SK-N-SH treated with all-trans-retinoic acid at 6 μM for 48 hours (cell line): ENCODE measurements at regions not wholly inside any gene's neighbourhood (a gene's known extent, or its start where the extent isn't known, plus 50 kb on each side); places are given as distances from the start of the nearest gene placed in this dataset.

Experiments used
- ATAC-seq: fragments of 200-7000 bp; cut with Tn5 transposase; 3 replicates; pipeline ENCODE4 v1.9.1; 2020; ENCODE audit warnings: mild to moderate bottlenecking, moderate library complexity
- BACH2 ChIP-seq: fragments of 250-450 bp; sonication (Bioruptor Pico); IDR thresholded peaks from 2 replicates; pipeline ENCODE4 v1.9.0; 2021; ENCODE audit warnings: mild to moderate bottlenecking, borderline replicate concordance
- CSDC2 ChIP-seq: fragments of 250-450 bp; sonication (Bioruptor Pico); IDR thresholded peaks from 2 replicates; pipeline ENCODE4 v1.5.0; 2020; ENCODE audit warnings: mild to moderate bottlenecking, moderate library complexity
- ESRRG ChIP-seq: fragments of 250-450 bp; sonication (Bioruptor Pico); IDR thresholded peaks from 2 replicates; pipeline ENCODE4 v1.6.1; 2021; ENCODE audit warnings: mild to moderate bottlenecking
- GLIS3 ChIP-seq: fragments of 250-450 bp; sonication (Bioruptor Pico); IDR thresholded peaks from 2 replicates; pipeline ENCODE4 v1.5.0; 2020; ENCODE audit warnings: mild to moderate bottlenecking, moderate library complexity
- ISL1 ChIP-seq: fragments of 250-450 bp; sonication (Bioruptor Pico); IDR thresholded peaks from 2 replicates; pipeline ENCODE4 v2.1.2; 2022; ENCODE audit warnings: mild to moderate bottlenecking, moderate library complexity
- OSR1 ChIP-seq: fragments of 250-450 bp; sonication (Bioruptor Pico); IDR thresholded peaks from 2 replicates; pipeline ENCODE4 v1.8.0; 2022; ENCODE audit warnings: moderate library complexity, mild to moderate bottlenecking, inconsistent platforms
- PPARA ChIP-seq: fragments of 250-450 bp; sonication (Bioruptor Pico); IDR thresholded peaks from 2 replicates; pipeline ENCODE4 v1.5.0; 2020; ENCODE audit warnings: mild to moderate bottlenecking, borderline replicate concordance
- RARB ChIP-seq: fragments of 250-450 bp; sonication (Bioruptor Pico); IDR thresholded peaks from 2 replicates; pipeline ENCODE4 v1.8.0; 2021; ENCODE audit warnings: mild to moderate bottlenecking, moderate library complexity
- SNAI2 ChIP-seq: fragments of 250-450 bp; sonication (Bioruptor Pico); IDR thresholded peaks from 2 replicates; pipeline ENCODE4 v1.5.0; 2020; ENCODE audit warnings: mild to moderate bottlenecking, moderate library complexity
- TCF4 ChIP-seq: fragments of 250-450 bp; sonication (Bioruptor Pico); IDR thresholded peaks from 2 replicates; pipeline ENCODE4 v1.8.0; 2021; ENCODE audit warnings: mild to moderate bottlenecking, moderate library complexity, borderline replicate concordance
- TOX ChIP-seq: fragments of 250-450 bp; sonication (Bioruptor Pico); IDR thresholded peaks from 2 replicates; pipeline ENCODE4 v1.8.0; 2021; ENCODE audit warnings: mild to moderate bottlenecking, moderate library complexity, borderline replicate concordance
- ZC3H10 ChIP-seq: fragments of 250-450 bp; sonication (Bioruptor Pico); IDR thresholded peaks from 2 replicates; pipeline ENCODE4 v1.5.1; 2021; ENCODE audit warnings: mild to moderate bottlenecking, moderate library complexity
- ZFP3 ChIP-seq: fragments of 250-450 bp; sonication (Bioruptor Pico); IDR thresholded peaks from 2 replicates; pipeline ENCODE4 v1.5.0; 2020; ENCODE audit warnings: mild to moderate bottlenecking, moderate library complexity
- ZFP30 ChIP-seq: fragments of 450-650 bp; formaldehyde crosslinking; IDR thresholded peaks from 2 replicates; pipeline ENCODE4 v1.5.0; 2022; ENCODE audit warnings: mild to moderate bottlenecking, moderate library complexity
- ZNF565 ChIP-seq: fragments of 450-650 bp; formaldehyde crosslinking; conservative IDR thresholded peaks from 2 replicates; pipeline ENCODE4 v1.5.0; 2020; ENCODE audit warnings: low read depth, mild to moderate bottlenecking, moderate library complexity
- ZNF70 ChIP-seq: fragments of 450-650 bp; formaldehyde crosslinking; IDR thresholded peaks from 2 replicates; pipeline ENCODE4 v1.5.0; 2020; ENCODE audit warnings: mild to moderate bottlenecking, moderate library complexity
- ZNF8 ChIP-seq: fragments of 450-650 bp; formaldehyde crosslinking; IDR thresholded peaks from 2 replicates; pipeline ENCODE4 v1.5.0; 2020; ENCODE audit warnings: mild to moderate bottlenecking, moderate library complexity
- TF ChIP-seq, protein P1 (sequence below): fragments of 250-450 bp; sonication (Bioruptor Pico); IDR thresholded peaks from 2 replicates; pipeline ENCODE4 v1.8.0; 2021; ENCODE audit warnings: low read depth, mild to moderate bottlenecking, moderate library complexity, borderline replicate concordance
- TF ChIP-seq, protein P2 (sequence below): fragments of 250-450 bp; sonication (Bioruptor Pico); IDR thresholded peaks from 2 replicates; pipeline ENCODE4 v1.5.1; 2021; ENCODE audit warnings: mild to moderate bottlenecking, moderate library complexity
- TF ChIP-seq, protein P3 (sequence below): fragments of 250-450 bp; sonication (Bioruptor Pico); IDR thresholded peaks from 2 replicates; pipeline ENCODE4 v1.5.1; 2020; ENCODE audit warnings: low read depth, mild to moderate bottlenecking, moderate library complexity
- TF ChIP-seq, protein P4 (sequence below): fragments of 250-450 bp; sonication (Bioruptor Pico); IDR thresholded peaks from 2 replicates; pipeline ENCODE4 v1.8.0; 2020; ENCODE audit warnings: mild to moderate bottlenecking, moderate library complexity, borderline replicate concordance

DNA sequence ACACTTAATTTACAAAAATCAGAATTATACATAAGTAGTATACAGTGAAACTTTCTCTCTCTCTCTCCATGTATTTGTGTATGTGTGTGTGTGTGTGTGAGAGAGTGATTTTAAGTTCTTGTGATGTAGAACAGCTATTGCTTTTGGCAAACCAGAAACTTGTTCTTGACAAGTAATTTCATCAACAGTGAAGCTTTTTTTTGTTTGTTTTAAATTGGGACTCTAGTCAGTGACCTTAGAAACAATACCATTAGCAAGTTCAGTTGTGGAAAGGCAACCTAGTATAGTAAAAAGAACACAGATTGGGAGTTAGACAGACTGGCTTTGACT lies 319.1 kb downstream of the PTEN start (continued):
- TF ChIP-seq, protein P1, sequence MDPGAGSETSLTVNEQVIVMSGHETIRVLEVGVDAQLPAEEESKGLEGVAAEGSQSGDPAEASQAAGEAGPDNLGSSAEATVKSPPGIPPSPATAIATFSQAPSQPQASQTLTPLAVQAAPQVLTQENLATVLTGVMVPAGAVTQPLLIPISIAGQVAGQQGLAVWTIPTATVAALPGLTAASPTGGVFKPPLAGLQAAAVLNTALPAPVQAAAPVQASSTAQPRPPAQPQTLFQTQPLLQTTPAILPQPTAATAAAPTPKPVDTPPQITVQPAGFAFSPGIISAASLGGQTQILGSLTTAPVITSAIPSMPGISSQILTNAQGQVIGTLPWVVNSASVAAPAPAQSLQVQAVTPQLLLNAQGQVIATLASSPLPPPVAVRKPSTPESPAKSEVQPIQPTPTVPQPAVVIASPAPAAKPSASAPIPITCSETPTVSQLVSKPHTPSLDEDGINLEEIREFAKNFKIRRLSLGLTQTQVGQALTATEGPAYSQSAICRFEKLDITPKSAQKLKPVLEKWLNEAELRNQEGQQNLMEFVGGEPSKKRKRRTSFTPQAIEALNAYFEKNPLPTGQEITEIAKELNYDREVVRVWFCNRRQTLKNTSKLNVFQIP (CRISPR knock-in tag) = no peak
- no peak for TF ChIP-seq ZNF565
- TF ChIP-seq RARB (CRISPR knock-in tag) = no peak
- TF ChIP-seq, all 23 proteins: peak for 0

DNA sequence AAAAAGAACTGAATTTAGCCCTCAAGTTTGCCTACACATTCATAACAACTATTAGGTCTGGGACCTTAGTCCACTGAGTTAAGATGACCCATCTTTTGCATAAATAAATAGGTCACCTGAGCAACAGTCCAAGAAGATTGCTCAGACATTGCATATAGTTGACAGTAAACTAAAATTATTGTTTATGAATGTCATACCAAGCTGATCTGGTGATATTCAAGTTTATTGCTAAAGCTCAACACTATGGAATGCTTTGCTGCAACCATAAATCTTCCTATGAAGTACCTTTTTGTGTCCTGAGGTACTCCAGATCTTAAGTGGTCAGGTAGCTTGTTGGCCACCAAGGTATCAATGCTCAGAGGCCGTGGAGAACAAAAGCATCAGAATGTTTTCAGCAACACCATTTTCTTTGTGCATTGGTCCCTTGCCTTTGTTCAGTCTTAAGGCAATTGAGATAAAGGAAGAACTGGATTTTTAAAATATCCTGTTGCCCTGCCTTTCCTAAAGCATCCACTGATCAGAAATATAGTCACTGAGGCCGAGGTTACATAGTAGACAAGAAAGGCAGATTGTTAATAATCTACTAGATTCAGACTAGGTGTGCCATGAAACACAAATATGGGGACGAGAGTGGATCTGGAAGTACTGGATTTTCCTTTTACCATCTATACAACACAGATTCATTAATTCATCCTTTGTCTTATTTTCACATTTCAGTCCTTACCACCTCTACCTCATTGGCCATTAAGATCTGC lies 321.3 kb downstream of the PTEN start:
- no peak for ATAC-seq
- no peak for TF ChIP-seq SNAI2
- no peak for TF ChIP-seq PPARA (CRISPR knock-in tag)

DNA sequence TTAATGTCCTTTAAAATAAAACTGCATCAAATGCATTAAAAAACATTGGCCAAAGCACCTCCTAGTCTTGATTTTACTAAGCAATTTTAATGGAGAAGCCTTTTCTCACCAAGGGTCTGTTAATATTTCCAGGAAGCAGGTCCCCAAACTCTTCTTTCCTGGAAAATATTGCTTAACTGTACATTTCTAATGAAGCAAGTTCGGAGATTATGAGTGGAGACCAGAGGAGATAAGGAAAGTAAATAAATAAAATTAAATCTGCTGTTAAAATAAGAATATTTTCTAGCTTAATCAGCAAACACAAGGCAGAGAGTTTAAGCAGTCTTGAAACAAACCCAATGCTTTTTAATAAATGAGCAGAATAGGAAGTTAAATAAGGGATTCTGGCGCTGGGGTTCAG lies 322.4 kb downstream of the PTEN start:
- ATAC-seq = no peak
- TF ChIP-seq CSDC2 (CRISPR knock-in tag) (no peak), ZFP30 (CRISPR knock-in tag) (no peak), SNAI2 (no peak), TOX (CRISPR knock-in tag) (no peak), BACH2 (CRISPR knock-in tag) (no peak), TCF4 (CRISPR knock-in tag) (no peak), OSR1 (CRISPR knock-in tag) (no peak), ESRRG (CRISPR knock-in tag) (no peak), ZNF565 (no peak), PPARA (CRISPR knock-in tag) (no peak), RARB (CRISPR knock-in tag) (no peak), ZNF8 (CRISPR knock-in tag) (no peak), ZC3H10 (CRISPR knock-in tag) (no peak), ZNF70 (CRISPR knock-in tag) (no peak)
- TF ChIP-seq, protein P2, sequence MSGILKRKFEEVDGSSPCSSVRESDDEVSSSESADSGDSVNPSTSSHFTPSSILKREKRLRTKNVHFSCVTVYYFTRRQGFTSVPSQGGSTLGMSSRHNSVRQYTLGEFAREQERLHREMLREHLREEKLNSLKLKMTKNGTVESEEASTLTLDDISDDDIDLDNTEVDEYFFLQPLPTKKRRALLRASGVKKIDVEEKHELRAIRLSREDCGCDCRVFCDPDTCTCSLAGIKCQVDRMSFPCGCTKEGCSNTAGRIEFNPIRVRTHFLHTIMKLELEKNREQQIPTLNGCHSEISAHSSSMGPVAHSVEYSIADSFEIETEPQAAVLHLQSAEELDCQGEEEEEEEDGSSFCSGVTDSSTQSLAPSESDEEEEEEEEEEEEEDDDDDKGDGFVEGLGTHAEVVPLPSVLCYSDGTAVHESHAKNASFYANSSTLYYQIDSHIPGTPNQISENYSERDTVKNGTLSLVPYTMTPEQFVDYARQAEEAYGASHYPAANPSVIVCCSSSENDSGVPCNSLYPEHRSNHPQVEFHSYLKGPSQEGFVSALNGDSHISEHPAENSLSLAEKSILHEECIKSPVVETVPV (CRISPR knock-in tag) = no peak
- TF ChIP-seq, protein P3, sequence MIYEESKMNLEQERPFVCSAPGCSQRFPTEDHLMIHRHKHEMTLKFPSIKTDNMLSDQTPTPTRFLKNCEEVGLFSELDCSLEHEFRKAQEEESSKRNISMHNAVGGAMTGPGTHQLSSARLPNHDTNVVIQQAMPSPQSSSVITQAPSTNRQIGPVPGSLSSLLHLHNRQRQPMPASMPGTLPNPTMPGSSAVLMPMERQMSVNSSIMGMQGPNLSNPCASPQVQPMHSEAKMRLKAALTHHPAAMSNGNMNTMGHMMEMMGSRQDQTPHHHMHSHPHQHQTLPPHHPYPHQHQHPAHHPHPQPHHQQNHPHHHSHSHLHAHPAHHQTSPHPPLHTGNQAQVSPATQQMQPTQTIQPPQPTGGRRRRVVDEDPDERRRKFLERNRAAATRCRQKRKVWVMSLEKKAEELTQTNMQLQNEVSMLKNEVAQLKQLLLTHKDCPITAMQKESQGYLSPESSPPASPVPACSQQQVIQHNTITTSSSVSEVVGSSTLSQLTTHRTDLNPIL = no peak
- TF ChIP-seq, protein P1 (CRISPR knock-in tag) = no peak
- TF ChIP-seq, protein P4, sequence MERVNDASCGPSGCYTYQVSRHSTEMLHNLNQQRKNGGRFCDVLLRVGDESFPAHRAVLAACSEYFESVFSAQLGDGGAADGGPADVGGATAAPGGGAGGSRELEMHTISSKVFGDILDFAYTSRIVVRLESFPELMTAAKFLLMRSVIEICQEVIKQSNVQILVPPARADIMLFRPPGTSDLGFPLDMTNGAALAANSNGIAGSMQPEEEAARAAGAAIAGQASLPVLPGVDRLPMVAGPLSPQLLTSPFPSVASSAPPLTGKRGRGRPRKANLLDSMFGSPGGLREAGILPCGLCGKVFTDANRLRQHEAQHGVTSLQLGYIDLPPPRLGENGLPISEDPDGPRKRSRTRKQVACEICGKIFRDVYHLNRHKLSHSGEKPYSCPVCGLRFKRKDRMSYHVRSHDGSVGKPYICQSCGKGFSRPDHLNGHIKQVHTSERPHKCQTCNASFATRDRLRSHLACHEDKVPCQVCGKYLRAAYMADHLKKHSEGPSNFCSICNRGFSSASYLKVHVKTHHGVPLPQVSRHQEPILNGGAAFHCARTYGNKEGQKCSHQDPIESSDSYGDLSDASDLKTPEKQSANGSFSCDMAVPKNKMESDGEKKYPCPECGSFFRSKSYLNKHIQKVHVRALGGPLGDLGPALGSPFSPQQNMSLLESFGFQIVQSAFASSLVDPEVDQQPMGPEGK (CRISPR knock-in tag) = no peak

DNA sequence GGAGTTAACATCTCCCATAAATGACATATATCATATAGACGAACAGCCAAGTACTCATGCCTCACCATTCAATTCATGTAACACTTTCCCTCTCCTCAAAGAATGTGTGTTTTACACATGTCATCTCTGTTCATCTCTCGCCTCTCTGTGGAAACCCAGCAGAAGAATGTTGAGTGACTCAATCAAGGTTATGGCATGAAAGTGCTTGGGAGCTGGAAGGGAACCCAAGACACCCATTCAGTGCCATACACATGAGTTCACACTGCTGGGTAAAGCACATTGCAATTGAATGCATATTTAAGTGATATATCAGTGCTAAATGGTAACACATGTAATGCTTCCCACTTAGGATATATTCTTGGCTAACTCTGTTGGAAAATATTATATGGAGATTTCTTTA lies 322.9 kb downstream of the PTEN start:
- TF ChIP-seq ZC3H10 (CRISPR knock-in tag) (no peak), TCF4 (CRISPR knock-in tag) (no peak), ZNF70 (CRISPR knock-in tag) (no peak), ISL1 (CRISPR knock-in tag) (no peak)
- ATAC-seq = peak; percentile 77

DNA sequence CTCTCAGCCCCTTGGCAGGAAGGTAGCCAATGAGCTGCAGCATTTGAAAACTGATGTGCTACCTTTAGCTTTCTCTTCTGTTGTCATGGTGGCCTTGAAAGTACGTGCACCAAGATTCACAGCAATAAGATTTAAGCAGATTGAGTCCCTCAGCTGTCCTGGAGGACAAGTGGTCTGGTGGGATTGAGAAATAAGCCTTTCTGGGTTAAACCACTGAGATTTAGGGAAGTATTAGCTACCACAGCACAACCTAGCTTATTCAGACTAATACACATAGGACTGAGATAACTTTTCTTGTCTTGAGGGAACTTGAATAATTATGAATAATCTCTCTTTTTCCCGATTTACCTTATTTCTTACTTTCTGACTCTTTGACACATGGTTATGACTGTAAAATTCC lies 324.0 kb downstream of the PTEN start:
- TF ChIP-seq BACH2 (CRISPR knock-in tag) (no peak), ZNF8 (CRISPR knock-in tag) (no peak), ISL1 (CRISPR knock-in tag) (no peak), PPARA (CRISPR knock-in tag) (no peak), ZNF70 (CRISPR knock-in tag) (no peak), ZFP3 (no peak), GLIS3 (CRISPR knock-in tag) (no peak)
- TF ChIP-seq, protein P3 = no peak
- ATAC-seq = no peak
